Right atrium auricular region (tissue), 2 donors: ENCODE measurements at regions not wholly inside any gene's neighbourhood (a gene's known extent, or its start where the extent isn't known, plus 50 kb on each side); places are given as distances from the start of the nearest gene placed in this dataset.

Source experiments
- DNase-seq: peaks from one replicate; pipeline ENCODE4 v3.0.0-alpha.2; 2019; ENCODE audit warnings: low spot score
- H3K27ac ChIP-seq, 2 donors: fragments of 200-600 bp; sonication (generic); 1 replicate in 1 of 2; 2 replicates in 1 of 2; pipeline ENCODE4 v1.5.1; 2016 to 2019
- H3K27me3 ChIP-seq, 2 donors: fragments of 200-600 bp; sonication (generic); one replicate each; pipeline versions ENCODE4 v1.5.1 to v1.6.0; 2017 to 2019
- H3K36me3 ChIP-seq: fragments of 200-600 bp; sonication (generic); one replicate; pipeline ENCODE4 v1.5.1; 2016
- H3K4me1 ChIP-seq, 2 donors: fragments of 200-600 bp; sonication (generic); one replicate each; pipeline versions ENCODE4 v1.5.1 to v1.6.0; 2017 to 2019
- H3K4me3 ChIP-seq, 2 donors: fragments of 200-600 bp; sonication (generic); 1 replicate in 1 of 2; 2 replicates in 1 of 2; pipeline ENCODE4 v1.5.1; 2017 to 2019; ENCODE audit warnings: mild to moderate bottlenecking in 1 of 2, moderate library complexity in 1 of 2
- H3K9me3 ChIP-seq, 2 donors: fragments of 200-600 bp; sonication (generic); one replicate each; pipeline ENCODE4 v1.5.1; 2019
- CTCF ChIP-seq, 2 donors: fragments of 200-600 bp; sonication (generic); IDR thresholded peaks; one replicate each; pipeline ENCODE4 v1.5.1; 2019; ENCODE audit warnings: antibody characterized with exemption in 2 of 2

- DNase-seq = no peak
- H3K36me3 ChIP-seq = no peaks in the 10 kb centered on the region
Measured at GRCh38 chr20:20782231-20782630, 69.8 kb upstream of the RALGAPA2 start.

GRCh38 chr20:20781029-20781428, 68.6 kb upstream of the RALGAPA2 start:
- Histone ChIP-seq H3K27ac (peak overlapping the region; percentile 9 to 58), H3K36me3 (no peaks in the 10 kb centered on the region), H3K9me3 (no peaks in the 10 kb centered on the region), H3K4me1 (peaks cover 0 to 40% of the 10 kb centered on the region in 2 donors), H3K4me3 (no peak overlapping the region), H3K27me3 (no peaks in the 10 kb centered on the region)
- no peak for DNase-seq
- TF ChIP-seq CTCF (IDR thresholded peaks at IDR 0.05) = no peak

More at GRCh38 chr20:20782231-20782630, 69.8 kb upstream of the RALGAPA2 start:
- Histone ChIP-seq H3K9me3 (no peaks in the 10 kb centered on the region), H3K4me1 (peaks cover 0 to 40% of the 10 kb centered on the region in 2 donors), H3K27ac (peak overlapping the region in 1 of 2 donors; percentile 11), H3K27me3 (no peaks in the 10 kb centered on the region), H3K4me3 (no peak overlapping the region)
- TF ChIP-seq CTCF (IDR thresholded peaks at IDR 0.05) = no peak

GRCh38 chr20:20780127-20780824, 67.8 kb upstream of the RALGAPA2 start:
- no peaks in the 10 kb centered on the region for H3K36me3 ChIP-seq
- DNase-seq = peak; percentile 87
- H3K9me3 ChIP-seq = no peaks in the 10 kb centered on the region
- peak overlapping the region; percentile 9 to 58 for H3K27ac ChIP-seq
- no peak for TF ChIP-seq CTCF (IDR thresholded peaks at IDR 0.05)
- H3K4me3 ChIP-seq = no peak overlapping the region
- no peaks in the 10 kb centered on the region for H3K27me3 ChIP-seq
- H3K4me1 ChIP-seq = peaks cover 0 to 40% of the 10 kb centered on the region in 2 donors

GRCh38 chr20:20778676-20779075, 66.2 kb upstream of the RALGAPA2 start:
- H3K36me3 ChIP-seq = no peaks in the 10 kb centered on the region
- H3K27ac ChIP-seq = no peak overlapping the region
- H3K27me3 ChIP-seq = no peaks in the 10 kb centered on the region
- no peaks in the 10 kb centered on the region for H3K9me3 ChIP-seq
- DNase-seq = no peak
- no peak overlapping the region for H3K4me3 ChIP-seq
- TF ChIP-seq CTCF (IDR thresholded peaks at IDR 0.05) = no peak
- H3K4me1 ChIP-seq = peaks cover 0 to 37% of the 10 kb centered on the region in 2 donors

- Histone ChIP-seq H3K4me1 (no peaks in the 10 kb centered on the region), H3K36me3 (no peaks in the 10 kb centered on the region), H3K9me3 (no peaks in the 10 kb centered on the region), H3K4me3 (no peak overlapping the region), H3K27me3 (no peaks in the 10 kb centered on the region), H3K27ac (no peak overlapping the region)
- TF ChIP-seq CTCF (IDR thresholded peaks at IDR 0.05) = no peak
- DNase-seq = no peak
Measured at GRCh38 chr20:20772497-20773085, 60.1 kb upstream of the RALGAPA2 start.
